HG03060 (cell line): ENCODE measurements at regions not wholly inside any gene's neighbourhood (a gene's known extent, or its start where the extent isn't known, plus 50 kb on each side); places are given as distances from the start of the nearest gene placed in this dataset.
"Not testable (repeated sequence)": the region's sequence is repeated elsewhere in the genome, so short reads cannot be mapped to it uniquely, and the experiment has no call there.

Source experiments
- ATAC-seq: cut with Tn5 transposase; IDR thresholded peaks from one replicate; pipeline ENCODE4 v1.9.1; 2021; ENCODE audit warnings: low read depth, moderate number of reproducible peaks; ENCODE audit not compliant: unreplicated experiment

- no peak for ATAC-seq
Measured at GRCh38 chr17:31631766-31632165, 227.3 kb downstream of the COPRS start.

DNA sequence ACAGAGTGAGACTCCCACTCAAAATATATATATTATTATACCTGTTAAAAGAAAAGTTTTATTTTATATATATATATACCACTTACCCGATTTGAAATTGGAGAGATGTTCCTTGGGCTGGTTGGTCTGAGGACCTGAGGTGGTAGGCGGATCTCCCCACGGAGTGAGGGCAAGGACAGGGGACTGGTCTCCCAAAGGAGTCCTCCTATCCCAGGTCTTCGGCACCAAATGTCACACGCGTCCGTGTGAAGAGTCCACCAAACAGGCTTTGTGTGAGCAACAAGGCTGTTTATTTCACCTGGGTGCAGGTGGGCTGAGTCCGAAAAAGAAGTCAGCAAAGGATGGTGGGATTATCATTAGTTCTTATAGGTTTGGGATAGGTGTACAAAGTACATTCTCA is 228.2 kb downstream of the COPRS start:
- not testable (repeated sequence) for ATAC-seq

DNA sequence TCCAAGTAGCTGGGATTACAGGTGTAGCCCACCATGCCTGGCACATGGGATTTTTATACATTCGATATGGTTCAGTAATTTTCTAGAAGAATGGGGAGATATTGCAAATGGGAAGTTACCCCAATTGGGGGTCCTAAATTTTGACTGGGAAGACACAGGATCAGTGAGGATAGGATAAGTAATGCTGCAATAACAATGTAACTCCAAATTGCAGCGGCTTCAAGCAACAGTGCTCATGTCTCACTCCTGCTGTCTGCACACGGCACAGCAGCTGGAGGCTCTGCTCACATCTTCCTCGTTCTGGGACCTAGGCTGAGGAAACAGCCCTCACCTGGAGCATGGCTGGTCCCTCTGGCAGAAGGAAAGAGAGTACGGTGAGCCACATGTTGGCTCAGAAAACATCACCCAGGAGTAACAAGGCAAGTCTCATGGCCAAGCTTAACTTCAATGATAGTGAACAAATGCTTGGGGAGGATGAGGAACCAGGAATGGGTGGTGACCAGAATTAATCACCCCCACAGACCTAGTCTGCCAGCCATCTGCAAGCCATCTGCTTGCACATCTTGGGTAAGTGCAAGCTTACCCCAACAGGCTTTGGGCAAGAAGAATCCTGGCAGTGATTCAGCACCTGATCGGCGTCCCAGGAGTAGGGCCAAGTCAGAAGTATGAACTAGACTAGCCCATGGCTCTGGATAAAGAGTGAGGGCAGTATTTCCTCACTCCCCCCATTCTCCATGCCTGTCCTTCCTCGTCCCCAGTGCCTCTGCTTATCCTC is 229.2 kb downstream of the COPRS start:
- ATAC-seq: no peak

DNA sequence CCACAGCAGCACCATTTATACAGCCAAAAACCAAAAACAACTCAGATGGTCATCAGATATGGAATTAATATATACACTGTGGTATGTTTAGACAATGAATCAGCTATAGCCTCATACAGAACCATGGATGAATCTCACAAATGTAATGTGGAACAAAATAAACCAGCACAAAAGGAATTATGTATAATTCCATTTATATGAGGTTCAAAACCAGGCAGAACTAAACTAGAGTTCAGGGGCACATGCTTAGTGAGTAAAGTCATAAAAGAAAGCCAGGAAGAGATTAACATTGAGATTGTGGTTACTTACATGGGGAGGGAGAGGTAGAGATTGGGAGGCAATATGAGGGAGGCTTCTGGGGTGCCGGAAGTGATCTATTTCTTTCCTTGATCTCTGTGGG is 231.1 kb downstream of the COPRS start:
- no peak for ATAC-seq

DNA sequence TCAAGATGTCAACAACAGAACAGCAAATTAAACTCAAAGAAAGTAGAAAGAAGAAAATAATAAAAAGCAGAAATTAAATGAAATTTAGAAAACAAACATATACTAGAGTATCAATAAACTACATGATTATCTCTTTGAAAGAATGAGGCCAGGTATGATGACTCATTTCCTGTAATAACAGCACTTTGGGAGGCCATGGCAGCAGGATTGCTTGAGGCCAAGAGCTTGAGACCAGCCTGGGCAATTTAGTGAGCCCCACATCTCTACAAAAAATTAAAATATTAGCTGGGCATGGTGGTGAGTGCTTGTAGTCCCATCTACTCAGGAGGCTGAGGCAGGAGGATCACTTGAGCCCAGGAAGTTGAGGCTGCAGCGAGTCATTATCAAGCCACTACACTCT is 232.5 kb downstream of the RAB11FIP4 start:
- no peak for ATAC-seq

DNA sequence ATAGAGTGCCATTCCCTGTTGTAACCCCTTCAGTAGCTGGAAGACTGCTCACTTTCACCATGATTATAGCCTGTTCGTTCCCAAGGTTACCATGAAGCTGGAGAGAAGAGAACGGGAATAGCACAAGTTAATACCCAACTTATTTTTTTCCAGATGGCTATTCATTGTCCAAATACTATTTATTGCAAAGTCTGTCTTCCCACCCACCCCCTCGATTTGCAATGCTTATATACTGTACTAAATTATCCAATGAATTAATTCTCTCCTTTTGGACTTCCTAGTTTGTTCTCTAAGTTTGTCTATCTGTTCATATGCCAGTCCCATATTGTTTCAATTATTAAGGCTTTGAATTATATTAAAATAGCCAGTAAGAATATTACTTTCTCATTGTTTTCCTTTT is 231.0 kb downstream of the RAB11FIP4 start:
- ATAC-seq: no peak

DNA sequence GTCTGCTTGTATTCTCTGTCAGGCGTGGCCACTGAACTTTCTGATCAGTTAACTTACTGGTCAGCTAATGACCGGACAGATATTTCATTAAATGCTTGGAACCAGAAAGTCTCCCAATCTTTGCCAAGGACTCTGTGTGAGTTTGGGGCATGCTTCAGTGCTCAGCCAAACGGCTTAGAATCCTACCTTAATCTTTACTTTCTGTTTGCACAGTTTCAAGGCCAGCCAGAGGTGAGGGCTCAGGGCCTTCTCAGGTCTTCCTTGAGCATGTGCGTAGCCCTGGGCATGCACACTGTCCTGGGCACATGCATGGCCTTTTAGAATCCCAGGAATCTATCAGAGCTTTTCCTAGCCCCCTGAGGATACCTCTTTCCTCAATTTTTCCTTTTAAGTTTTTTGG is 230.1 kb downstream of the RAB11FIP4 start:
- no peak for ATAC-seq

DNA sequence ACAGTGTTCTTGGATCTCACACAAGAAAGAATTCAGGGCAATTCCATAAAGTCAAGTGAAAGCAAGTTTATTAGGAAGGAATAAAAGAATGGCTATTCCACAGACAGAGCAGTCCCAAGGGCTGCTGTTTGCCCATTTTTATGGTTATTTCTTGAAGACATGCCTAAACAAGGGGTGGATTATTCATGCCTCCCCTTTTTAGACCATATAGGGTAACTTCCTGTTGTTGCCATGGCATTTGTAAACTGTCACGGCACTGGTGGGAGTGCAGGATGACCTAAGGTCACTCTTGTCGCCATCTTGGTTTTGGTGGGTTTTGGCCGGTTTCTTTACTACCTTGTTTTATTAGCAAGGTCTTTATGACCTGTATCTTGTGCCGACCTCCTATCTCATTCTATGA is 219.6 kb downstream of the RAB11FIP4 start:
- not testable (repeated sequence) for ATAC-seq

- no peak for ATAC-seq
Measured at GRCh38 chr17:31609996-31610910, 218.8 kb downstream of the RAB11FIP4 start.

- no peak for ATAC-seq
Measured at GRCh38 chr17:31609331-31609730, 217.9 kb downstream of the RAB11FIP4 start.

DNA sequence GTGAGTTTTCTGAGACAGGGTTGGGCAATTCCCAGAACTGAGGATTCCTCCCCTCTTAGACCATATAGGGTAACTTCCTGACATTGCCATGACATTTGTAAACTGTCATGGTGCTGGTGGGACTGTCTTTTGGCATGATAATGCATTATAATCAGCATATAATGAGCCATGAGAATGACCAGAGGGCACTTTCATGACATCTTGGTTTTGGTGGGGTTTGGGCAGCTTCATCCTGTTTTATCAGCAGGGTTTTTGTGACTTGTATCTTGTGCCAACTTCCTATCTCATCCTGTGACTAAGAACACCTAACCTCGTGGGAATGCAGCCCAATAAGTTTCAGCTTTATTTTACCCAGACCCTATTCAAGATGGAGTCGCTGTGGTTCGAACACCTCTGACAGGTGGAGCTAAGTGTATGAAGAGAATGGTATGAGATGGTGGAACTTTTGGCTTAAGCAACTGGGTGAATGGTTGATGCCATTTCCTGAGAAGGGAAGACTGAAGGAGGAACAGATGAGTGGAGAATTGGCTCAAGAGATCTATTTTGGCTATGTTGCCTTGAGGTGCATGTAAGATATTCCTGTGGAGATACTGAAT is 217.3 kb downstream of the RAB11FIP4 start:
- ATAC-seq: no peak

GRCh38 chr17:31605761-31606160 is 214.3 kb downstream of the RAB11FIP4 start:
- ATAC-seq: no peak

DNA sequence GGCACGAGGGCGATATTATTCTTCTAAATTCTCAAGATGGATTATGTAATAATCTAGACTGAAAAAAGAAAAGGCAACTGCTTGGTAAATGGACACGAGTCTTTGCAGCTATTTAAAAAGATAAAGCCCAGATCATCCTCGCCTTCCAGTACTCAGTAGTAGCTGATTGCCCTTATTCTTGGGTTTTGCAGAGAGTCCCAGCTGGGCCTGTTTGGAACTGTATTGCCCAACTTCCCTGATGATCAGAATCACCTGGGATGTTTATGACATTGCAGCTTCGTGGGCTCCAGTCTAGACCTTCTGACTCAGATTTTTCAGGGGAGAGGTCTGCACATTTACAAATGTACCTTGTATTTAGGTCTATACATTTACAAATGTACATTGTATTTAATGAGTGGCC is 213.5 kb downstream of the RAB11FIP4 start:
- no peak for ATAC-seq

- ATAC-seq: not testable (repeated sequence)
Measured at GRCh38 chr17:31600144-31600543, 208.7 kb downstream of the RAB11FIP4 start.

- no peak for ATAC-seq
Measured at GRCh38 chr17:31598921-31599571, 207.6 kb downstream of the RAB11FIP4 start.

DNA sequence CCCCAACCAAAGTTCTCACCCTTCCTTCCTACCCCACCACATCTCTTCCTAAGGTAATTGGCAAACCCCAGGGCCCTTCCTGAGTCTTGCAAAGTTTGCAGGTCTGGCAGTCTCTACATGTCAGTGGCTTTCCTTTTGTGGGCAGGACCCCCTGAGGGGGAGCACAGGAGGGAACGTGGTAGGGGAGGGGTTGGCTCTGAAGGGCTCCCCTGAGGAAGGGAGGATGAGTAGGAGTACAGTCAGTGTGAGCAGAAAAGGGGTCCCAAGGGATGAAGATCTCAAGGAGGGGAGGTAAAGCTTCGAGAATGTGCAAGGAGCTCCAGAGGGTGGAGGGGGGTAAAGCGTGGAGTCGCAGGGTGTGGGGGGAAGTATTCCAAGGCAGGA is 206.9 kb downstream of the RAB11FIP4 start:
- ATAC-seq: no peak

DNA sequence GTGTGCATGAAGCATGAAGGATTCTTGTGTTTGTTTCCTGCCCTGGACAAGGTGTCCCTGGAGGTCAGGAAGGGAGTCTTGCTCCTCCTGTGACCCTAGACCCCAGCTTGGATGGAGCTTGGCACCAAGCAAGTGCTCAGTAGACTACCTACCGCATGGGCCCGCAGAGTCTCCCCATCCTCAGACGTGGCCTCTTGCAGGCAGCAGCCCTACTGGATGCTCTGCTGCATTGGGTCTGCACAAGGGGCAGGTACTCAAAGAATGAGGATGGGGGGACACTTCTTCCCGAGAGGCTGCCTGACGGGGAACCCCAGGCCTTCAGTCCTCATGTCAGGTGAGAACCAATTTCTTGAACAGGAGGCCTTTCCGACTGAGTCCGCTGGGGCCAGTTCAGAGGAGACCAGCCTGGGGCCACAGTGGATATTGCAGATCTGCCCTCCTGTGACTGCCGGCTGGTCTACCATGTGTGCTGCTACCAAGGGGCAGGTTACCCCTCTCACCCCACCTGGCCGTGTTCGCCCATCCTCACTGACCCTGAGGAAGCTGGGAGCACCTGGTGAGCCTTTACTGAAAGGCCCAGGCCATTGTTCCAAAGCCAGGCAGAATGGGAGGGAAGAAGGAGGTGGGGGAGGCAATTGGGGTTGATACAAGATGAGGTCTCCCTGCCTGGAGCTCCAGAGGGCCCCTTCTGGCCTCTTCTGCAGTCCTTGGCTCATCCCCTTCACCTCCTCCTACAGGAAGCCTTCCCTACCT is 206.3 kb downstream of the RAB11FIP4 start:
- ATAC-seq: no peak

GRCh38 chr17:31596382-31597323 is 205.2 kb downstream of the RAB11FIP4 start:
- ATAC-seq: peak; percentile 66
